ENCODE measurements at regions not wholly inside any gene's neighbourhood (a gene's known extent, or its start where the extent isn't known, plus 50 kb on each side); places are given as distances from the start of the nearest gene placed in this dataset.
A peak's percentile ranks its signal among the peaks of the same experiment; 100 is the strongest.

DNA sequence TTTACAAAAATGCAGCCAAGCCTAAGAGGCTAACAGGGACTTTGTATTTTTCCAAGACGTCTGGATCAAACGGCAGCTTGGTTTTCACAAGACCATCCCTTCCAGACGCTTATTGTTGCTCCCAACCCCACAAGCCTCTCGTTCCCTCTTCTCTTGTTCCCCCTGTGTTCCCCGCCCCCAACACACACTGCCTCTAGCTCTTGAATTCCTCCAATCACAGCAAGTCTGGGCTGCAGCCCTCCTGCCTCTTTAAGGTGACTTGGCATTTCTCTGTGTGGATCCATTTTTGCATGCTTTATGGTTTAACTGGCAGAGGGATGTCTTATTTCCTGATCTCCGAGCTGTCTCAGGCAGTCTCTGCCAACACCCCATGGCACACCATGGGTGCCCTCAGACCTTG, 182.2 kb downstream of the ABHD5 start:
- POLR2A ChIA-PET, result no interaction called here

DNA sequence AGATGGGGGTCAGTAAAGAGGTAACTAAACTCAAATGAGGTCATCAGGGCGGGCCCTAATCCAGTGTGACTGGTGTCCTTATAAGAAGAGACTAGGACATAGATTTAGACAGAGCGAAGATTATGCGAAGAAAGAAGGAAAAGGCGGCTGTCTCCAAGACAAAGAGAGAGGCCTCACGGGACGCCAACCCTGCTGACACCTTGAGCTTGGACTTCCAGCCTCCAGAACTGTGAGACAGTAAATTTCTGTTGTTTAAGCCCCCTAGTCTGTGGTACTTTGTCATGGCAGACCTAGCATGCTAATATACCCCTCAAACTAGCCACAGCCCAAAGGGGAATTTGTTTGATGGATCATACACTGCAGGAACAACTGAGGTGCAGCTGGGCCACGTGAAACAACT, 183.0 kb downstream of the ABHD5 start:
- H3K27me3 Mint-ChIP-seq, result peaks cover 12 to 63% (median 23%) of the 10 kb centered on the region in 5 donors

More for the DNA sequence above, 182.2 kb downstream of the ABHD5 start:
- Mint-ChIP-seq H3K9me3 (no peaks in the 10 kb centered on the region), H3K4me1 (no peaks in the 10 kb centered on the region), H3K27ac (no peak overlapping the region), H3K36me3 (no peaks in the 10 kb centered on the region), H3K27me3 (peaks cover 12 to 72% (median 24%) of the 10 kb centered on the region in 5 donors), H3K4me3 (no peak overlapping the region)
- no peak for ATAC-seq
- DNase-seq, result peak in 1 of 10 donors; percentile 7

GRCh38 chr3:43874290-43874689, 183.6 kb downstream of the ABHD5 start:
- Mint-ChIP-seq H3K4me3 (no peak overlapping the region), H3K27me3 (peaks cover 10 to 58% (median 19%) of the 10 kb centered on the region in 5 donors)
- ATAC-seq, result no peak

More for the DNA sequence above, 183.0 kb downstream of the ABHD5 start:
- ATAC-seq (no peak), DNase-seq (no peak)
- Mint-ChIP-seq H3K27ac (no peak overlapping the region), H3K4me1 (no peaks in the 10 kb centered on the region), H3K9me3 (no peaks in the 10 kb centered on the region), H3K36me3 (no peaks in the 10 kb centered on the region), H3K4me3 (no peak overlapping the region)
- POLR2A ChIA-PET, result no interaction called here

DNA sequence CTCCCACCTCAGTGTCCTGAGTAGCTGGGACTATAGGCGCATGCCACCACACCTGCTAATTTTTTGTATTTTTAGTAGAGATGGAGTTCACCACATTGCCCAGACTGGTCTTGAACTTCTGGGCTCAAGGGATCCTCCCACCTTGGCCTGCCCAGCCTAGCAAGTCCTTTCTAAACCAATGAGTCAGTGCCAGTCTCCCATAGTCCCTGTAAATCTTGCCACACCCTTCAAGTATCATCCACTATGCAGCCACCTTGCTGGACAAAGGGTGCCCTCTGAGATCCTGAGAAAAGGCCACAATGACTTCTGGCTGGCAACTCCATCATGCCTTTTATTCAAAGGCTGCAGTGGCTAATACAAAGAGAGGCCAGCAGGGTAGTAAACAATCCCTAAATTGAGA, 184.0 kb downstream of the ABHD5 start:
- peak in 1 of 10 donors; percentile 1 for DNase-seq
- Mint-ChIP-seq H3K4me3 (no peak overlapping the region), H3K27ac (no peak overlapping the region), H3K36me3 (no peaks in the 10 kb centered on the region), H3K4me1 (no peaks in the 10 kb centered on the region), H3K27me3 (peaks cover 10 to 53% (median 19%) of the 10 kb centered on the region in 5 donors), H3K9me3 (no peaks in the 10 kb centered on the region)
- POLR2A ChIA-PET, result no interaction called here
- ATAC-seq, result no peak

More at GRCh38 chr3:43874290-43874689, 183.6 kb downstream of the ABHD5 start:
- Mint-ChIP-seq H3K36me3 (no peaks in the 10 kb centered on the region), H3K4me1 (no peaks in the 10 kb centered on the region), H3K9me3 (no peaks in the 10 kb centered on the region), H3K27ac (no peak overlapping the region)
- DNase-seq, result no peak
- POLR2A ChIA-PET, result no interaction called here

GRCh38 chr3:43876648-43877047, 185.9 kb downstream of the ABHD5 start:
- Mint-ChIP-seq H3K36me3 (no peaks in the 10 kb centered on the region), H3K4me3 (no peak overlapping the region), H3K4me1 (no peaks in the 10 kb centered on the region), H3K27me3 (peaks cover 5 to 36% (median 17%) of the 10 kb centered on the region in 5 donors), H3K27ac (no peak overlapping the region), H3K9me3 (no peaks in the 10 kb centered on the region)
- ATAC-seq (no peak), DNase-seq (no peak)
- POLR2A ChIA-PET, result no interaction called here

GRCh38 chr3:43879166-43879565, 188.4 kb downstream of the ABHD5 start:
- DNase-seq (no peak), ATAC-seq (no peak)
- no peak overlapping the region for H3K4me3 Mint-ChIP-seq
- POLR2A ChIA-PET, result no interaction called here
- H3K9me3 Mint-ChIP-seq, result no peaks in the 10 kb centered on the region
- H3K4me1 Mint-ChIP-seq, result no peaks in the 10 kb centered on the region
- no peaks in the 10 kb centered on the region for H3K36me3 Mint-ChIP-seq
- peaks cover 0 to 11% (median 6%) of the 10 kb centered on the region in 5 donors for H3K27me3 Mint-ChIP-seq
- H3K27ac Mint-ChIP-seq, result no peak overlapping the region

DNA sequence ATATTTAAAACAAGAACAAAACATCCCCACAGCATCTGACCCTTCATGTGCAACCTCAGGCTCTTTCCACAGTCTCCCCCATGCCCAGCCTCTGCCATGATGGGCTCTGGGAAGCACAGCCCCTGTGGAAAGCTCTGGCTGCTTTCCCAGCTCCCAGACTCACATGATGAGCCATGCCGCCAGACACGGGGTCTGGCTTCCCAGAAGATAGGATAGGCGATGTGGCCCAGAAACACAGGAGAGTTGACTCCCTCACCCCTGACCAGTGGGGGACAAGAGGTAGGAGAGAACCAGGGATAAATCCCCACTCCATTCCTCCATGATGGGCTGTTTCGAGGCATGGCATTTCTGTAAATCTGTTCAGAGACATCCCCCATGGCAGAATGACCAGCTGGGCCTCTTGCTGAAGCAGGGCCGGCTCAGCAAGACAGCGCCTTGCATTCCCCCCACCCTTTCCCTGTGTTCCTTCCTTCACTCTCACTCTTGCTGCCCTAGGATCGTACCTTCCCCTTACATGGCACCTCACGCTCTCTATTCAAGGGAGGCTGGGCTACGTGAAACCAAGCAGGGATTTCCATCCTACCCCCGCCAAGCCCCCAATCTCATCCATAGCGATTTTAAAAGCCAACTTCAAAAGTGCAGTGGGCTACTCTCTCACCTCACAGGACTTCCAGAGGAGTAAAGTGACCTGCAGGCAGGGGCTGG, 192.4 kb downstream of the ABHD5 start:
- Mint-ChIP-seq H3K36me3 (no peaks in the 10 kb centered on the region), H3K4me1 (no peaks in the 10 kb centered on the region), H3K9me3 (no peaks in the 10 kb centered on the region), H3K4me3 (no peak overlapping the region), H3K27ac (no peak overlapping the region), H3K27me3 (peaks cover 0 to 3% (median 0%) of the 10 kb centered on the region in 5 donors)
- POLR2A ChIA-PET, result no interaction called here
- no peak for DNase-seq
- no peak for ATAC-seq

DNA sequence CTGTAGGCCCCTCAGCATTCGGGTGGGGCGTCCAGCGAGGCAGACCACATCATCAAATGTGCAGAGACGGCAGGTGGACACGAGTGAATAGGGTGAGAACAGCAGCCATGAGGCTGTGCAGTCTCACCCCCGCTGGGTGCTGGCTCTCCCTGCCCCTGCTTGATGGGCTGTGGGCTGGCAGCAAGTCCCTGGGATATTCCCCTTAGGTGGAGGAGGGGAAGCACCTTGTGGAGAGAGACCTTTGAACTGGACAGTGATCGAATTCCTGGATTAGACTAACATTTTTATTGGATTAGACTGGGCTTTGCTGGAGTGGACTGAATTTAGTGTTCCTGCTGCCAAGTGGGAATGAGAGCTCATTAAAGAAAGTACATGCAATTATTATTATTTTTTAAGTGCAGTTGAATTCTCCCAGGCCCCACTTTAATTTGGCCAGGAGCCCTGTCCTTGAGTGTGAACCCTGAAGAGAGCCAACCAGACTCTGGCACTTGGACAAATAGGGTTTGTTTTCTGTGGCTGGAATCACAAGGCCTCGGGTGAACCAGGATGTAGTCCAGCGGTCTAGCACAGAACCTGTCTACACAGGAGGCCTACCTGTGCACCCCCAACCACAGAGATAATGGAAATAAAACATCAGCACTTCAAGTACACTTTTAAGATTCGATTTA, 193.1 kb downstream of the ABHD5 start:
- Mint-ChIP-seq H3K4me3 (no peak overlapping the region), H3K27ac (no peak overlapping the region), H3K4me1 (no peaks in the 10 kb centered on the region), H3K27me3 (peaks cover 0 to 4% (median 1%) of the 10 kb centered on the region in 5 donors), H3K36me3 (no peaks in the 10 kb centered on the region), H3K9me3 (no peaks in the 10 kb centered on the region)
- no peak for ATAC-seq
- DNase-seq, result no peak
- POLR2A ChIA-PET, result no interaction called here

GRCh38 chr3:43884581-43884980, 193.8 kb downstream of the ABHD5 start:
- Mint-ChIP-seq H3K4me3 (no peak overlapping the region), H3K4me1 (no peaks in the 10 kb centered on the region), H3K27me3 (peaks cover 0 to 6% (median 3%) of the 10 kb centered on the region in 5 donors), H3K36me3 (no peaks in the 10 kb centered on the region), H3K9me3 (no peaks in the 10 kb centered on the region), H3K27ac (no peak overlapping the region)
- POLR2A ChIA-PET, result no interaction called here
- no peak for DNase-seq
- no peak for ATAC-seq

GRCh38 chr3:43885908-43886618, 195.3 kb downstream of the ABHD5 start:
- POLR2A ChIA-PET, result no interaction called here
- Mint-ChIP-seq H3K4me1 (no peaks in the 10 kb centered on the region), H3K9me3 (no peaks in the 10 kb centered on the region), H3K4me3 (no peak overlapping the region), H3K36me3 (no peaks in the 10 kb centered on the region), H3K27ac (no peak overlapping the region), H3K27me3 (peaks cover 0 to 13% (median 6%) of the 10 kb centered on the region in 5 donors)
- ATAC-seq (no peak), DNase-seq (no peak)

DNA sequence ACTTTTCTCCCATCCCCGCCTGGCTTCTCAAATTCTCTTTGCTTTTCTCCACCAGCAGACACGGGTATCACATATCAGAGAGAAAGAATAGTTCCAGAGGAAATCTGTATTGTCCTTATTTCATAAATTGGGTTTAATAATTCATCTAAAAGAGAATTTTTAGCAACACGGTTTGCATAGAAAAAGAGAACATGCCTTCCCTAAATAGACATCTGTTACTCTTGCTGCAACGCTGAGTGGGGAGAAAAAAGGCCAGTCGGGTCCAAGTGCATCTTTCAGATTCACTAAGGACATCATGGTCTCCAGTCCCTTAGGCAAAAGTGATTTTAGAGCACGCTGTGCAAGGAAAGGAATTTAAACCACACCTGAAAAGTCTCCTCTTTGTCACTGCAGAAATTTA, 201.3 kb downstream of the ABHD5 start:
- H3K4me1 Mint-ChIP-seq, result peaks cover 3 to 21% (median 14%) of the 10 kb centered on the region in 4 donors
- POLR2A ChIA-PET, result no interaction called here
- ATAC-seq (no peak), DNase-seq (no peak)
- H3K4me3 Mint-ChIP-seq, result no peak overlapping the region
- H3K27ac Mint-ChIP-seq, result no peak overlapping the region
- no peaks in the 10 kb centered on the region for H3K9me3 Mint-ChIP-seq
- peaks cover 26 to 59% (median 43%) of the 10 kb centered on the region in 5 donors for H3K27me3 Mint-ChIP-seq
- H3K36me3 Mint-ChIP-seq, result no peaks in the 10 kb centered on the region

GRCh38 chr3:43892526-43892925, 201.8 kb downstream of the ABHD5 start:
- H3K27ac Mint-ChIP-seq, result no peak overlapping the region
- ATAC-seq (no peak), DNase-seq (no peak)
- H3K4me1 Mint-ChIP-seq, result peaks cover 3 to 21% (median 14%) of the 10 kb centered on the region in 4 donors
- peaks cover 26 to 64% (median 44%) of the 10 kb centered on the region in 5 donors for H3K27me3 Mint-ChIP-seq
- H3K36me3 Mint-ChIP-seq, result no peaks in the 10 kb centered on the region
- no peaks in the 10 kb centered on the region for H3K9me3 Mint-ChIP-seq
- H3K4me3 Mint-ChIP-seq, result peak overlapping the region in 1 of 10 donors; percentile 36
- POLR2A ChIA-PET, result no interaction called here

DNA sequence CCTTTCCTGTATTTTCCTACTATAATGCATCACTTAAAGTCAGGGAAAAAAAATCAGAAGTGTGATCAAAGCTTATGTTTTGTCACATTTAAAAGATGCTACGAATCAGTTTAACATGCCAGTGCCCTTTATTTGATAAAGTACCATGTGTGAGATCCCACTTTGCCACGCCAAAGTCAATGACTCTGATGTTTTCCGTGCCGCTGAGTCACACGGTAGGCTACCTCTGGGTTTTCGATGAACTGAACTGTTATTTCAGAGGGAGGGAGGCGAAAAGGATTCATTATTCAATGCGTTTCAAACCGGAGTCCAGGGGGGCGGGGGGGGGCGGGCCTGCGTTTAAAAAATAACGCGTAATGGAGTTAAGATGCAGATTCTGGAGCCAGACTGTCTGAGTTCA, 203.0 kb downstream of the ABHD5 start:
- peaks cover 29 to 76% (median 50%) of the 10 kb centered on the region in 5 donors for H3K27me3 Mint-ChIP-seq
- H3K36me3 Mint-ChIP-seq, result no peaks in the 10 kb centered on the region
- H3K9me3 Mint-ChIP-seq, result no peaks in the 10 kb centered on the region
- POLR2A ChIA-PET, result no interaction called here
- no peak overlapping the region for H3K27ac Mint-ChIP-seq
- peaks cover 3 to 21% (median 14%) of the 10 kb centered on the region in 4 donors for H3K4me1 Mint-ChIP-seq
- H3K4me3 Mint-ChIP-seq, result peak overlapping the region; percentile 29 to 82 (median 68)
- DNase-seq (no peak), ATAC-seq (no peak)
